Kidney (tissue), 13 donors: ENCODE measurements at regions not wholly inside any gene's neighbourhood (a gene's known extent, or its start where the extent isn't known, plus 50 kb on each side); places are given as distances from the start of the nearest gene placed in this dataset.

Experiments
- DNase-seq, 5 donors: peaks; one replicate each; pipeline ENCODE4 v3.0.0-alpha.2; 2013 to 2020
- FAIRE-seq: peaks from 2 replicates; lab custom pipeline; 2012; peaks lifted over from hg19 to GRCh38; lab: Jason Lieb, UNC
- H3K27ac ChIP-seq, 2 donors: one replicate each; pipeline ENCODE4 v1.7.0; 2013; ENCODE audit warnings: low read depth in 2 of 2, low read length in 2 of 2, inconsistent platforms in 1 of 2
- H3K27me3 ChIP-seq: one replicate; pipeline ENCODE4 v1.7.1; 2013; ENCODE audit warnings: low read length, inconsistent platforms; ENCODE audit not compliant: control insufficient read depth, insufficient read depth
- H3K36me3 ChIP-seq, 3 donors: one replicate each; pipeline versions ENCODE4 v1.7.0 to v1.7.1; 2013; ENCODE audit warnings: low read length in 3 of 3, control low read depth in 1 of 3, inconsistent platforms in 1 of 3; ENCODE audit not compliant: insufficient read depth in 3 of 3, control insufficient read depth in 2 of 3
- H3K4me1 ChIP-seq, 3 donors: one replicate each; pipeline versions ENCODE4 v1.7.0 to v1.7.1; 2013; ENCODE audit warnings: low read length in 3 of 3, inconsistent platforms in 1 of 3, low read depth in 1 of 3; ENCODE audit not compliant: control insufficient read depth in 2 of 3, insufficient read depth in 2 of 3
- H3K4me3 ChIP-seq, 3 donors: one replicate each; pipeline versions ENCODE4 v1.7.0 to v1.8.1; 2013; ENCODE audit warnings: low read length in 3 of 3, control low read depth in 1 of 3, inconsistent platforms in 1 of 3
- H3K9ac ChIP-seq, 3 donors: one replicate each; pipeline versions ENCODE4 v1.7.0 to v1.7.1; 2013; ENCODE audit warnings: low read length in 3 of 3, control low read depth in 1 of 3, inconsistent platforms in 1 of 3
- H3K9me3 ChIP-seq, 3 donors: one replicate each; pipeline versions ENCODE4 v1.7.0 to v1.7.1; 2013; ENCODE audit warnings: low read length in 3 of 3, control low read depth in 1 of 3, inconsistent platforms in 1 of 3; ENCODE audit not compliant: control insufficient read depth in 2 of 3, insufficient read depth in 1 of 3
- intact Hi-C: fragments of 100-400 bp; cut with DNase I; formaldehyde crosslinking; loops from one replicate; pipeline ENCODE4 v1.11.1; 2022
- TF ChIP-seq, protein P1 (sequence below): IDR thresholded peaks from 3 replicates; pipeline ENCODE4 v1.5.1; 2012; ENCODE audit warnings: mild to moderate bottlenecking, moderate library complexity, borderline replicate concordance; ENCODE audit not compliant: insufficient read depth; ENCODE audit errors: extremely low read depth
- donor health status: control.
- donor health status: control.
- donor health status: control.
- donor health status: control.
- donor health status: control.
- donor health status: DM: yes; HTN: yes; CAD: no.
- donor health status: Normal renal cell carcinoma (clear cell type).

GRCh38 chr9:22256381-22256780 is 190.2 kb upstream of the DMRTA1 start:
- intact Hi-C loops = no loop called here
- no peak for FAIRE-seq
- no peak overlapping the region for H3K9ac ChIP-seq

GRCh38 chr9:22257026-22257816 is 189.4 kb upstream of the DMRTA1 start:
- FAIRE-seq (no peak), DNase-seq (no peak)
- TF ChIP-seq, protein P1, sequence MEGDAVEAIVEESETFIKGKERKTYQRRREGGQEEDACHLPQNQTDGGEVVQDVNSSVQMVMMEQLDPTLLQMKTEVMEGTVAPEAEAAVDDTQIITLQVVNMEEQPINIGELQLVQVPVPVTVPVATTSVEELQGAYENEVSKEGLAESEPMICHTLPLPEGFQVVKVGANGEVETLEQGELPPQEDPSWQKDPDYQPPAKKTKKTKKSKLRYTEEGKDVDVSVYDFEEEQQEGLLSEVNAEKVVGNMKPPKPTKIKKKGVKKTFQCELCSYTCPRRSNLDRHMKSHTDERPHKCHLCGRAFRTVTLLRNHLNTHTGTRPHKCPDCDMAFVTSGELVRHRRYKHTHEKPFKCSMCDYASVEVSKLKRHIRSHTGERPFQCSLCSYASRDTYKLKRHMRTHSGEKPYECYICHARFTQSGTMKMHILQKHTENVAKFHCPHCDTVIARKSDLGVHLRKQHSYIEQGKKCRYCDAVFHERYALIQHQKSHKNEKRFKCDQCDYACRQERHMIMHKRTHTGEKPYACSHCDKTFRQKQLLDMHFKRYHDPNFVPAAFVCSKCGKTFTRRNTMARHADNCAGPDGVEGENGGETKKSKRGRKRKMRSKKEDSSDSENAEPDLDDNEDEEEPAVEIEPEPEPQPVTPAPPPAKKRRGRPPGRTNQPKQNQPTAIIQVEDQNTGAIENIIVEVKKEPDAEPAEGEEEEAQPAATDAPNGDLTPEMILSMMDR = no peak
- no peak overlapping the region for H3K9ac ChIP-seq
- intact Hi-C loops = no loop called here
- no peaks in the 10 kb centered on the region for H3K36me3 ChIP-seq
- H3K4me1 ChIP-seq = no peaks in the 10 kb centered on the region
- H3K27ac ChIP-seq = no peak overlapping the region
- H3K4me3 ChIP-seq = no peak overlapping the region
- no peaks in the 10 kb centered on the region for H3K27me3 ChIP-seq
- H3K9me3 ChIP-seq = no peaks in the 10 kb centered on the region

More at GRCh38 chr9:22256381-22256780, 190.2 kb upstream of the DMRTA1 start:
- H3K27ac ChIP-seq = no peak overlapping the region
- H3K27me3 ChIP-seq = no peaks in the 10 kb centered on the region
- no peak overlapping the region for H3K4me3 ChIP-seq
- no peaks in the 10 kb centered on the region for H3K36me3 ChIP-seq
- peaks cover 0 to 1% (median 0%) of the 10 kb centered on the region in 3 donors for H3K9me3 ChIP-seq
- TF ChIP-seq, protein P1 = no peak
- no peaks in the 10 kb centered on the region for H3K4me1 ChIP-seq
- DNase-seq = no peak

- no peak overlapping the region for H3K9ac ChIP-seq
- H3K36me3 ChIP-seq = no peaks in the 10 kb centered on the region
- TF ChIP-seq, protein P1 = no peak
- H3K9me3 ChIP-seq = peaks cover 0 to 9% (median 0%) of the 10 kb centered on the region in 3 donors
- intact Hi-C loops = no loop called here
- no peak for FAIRE-seq
- H3K27ac ChIP-seq = no peak overlapping the region
- H3K27me3 ChIP-seq = no peaks in the 10 kb centered on the region
- DNase-seq = no peak
- no peak overlapping the region for H3K4me3 ChIP-seq
- H3K4me1 ChIP-seq = no peaks in the 10 kb centered on the region
Measured at GRCh38 chr9:22265038-22265437, 181.6 kb upstream of the DMRTA1 start.
